GM19035 (cell line): ENCODE measurements at regions not wholly inside any gene's neighbourhood (a gene's known extent, or its start where the extent isn't known, plus 50 kb on each side); places are given as distances from the start of the nearest gene placed in this dataset.

ENCODE experiments used
- ATAC-seq: cut with Tn5 transposase; IDR thresholded peaks from one replicate; pipeline ENCODE4 v1.9.1; 2021; ENCODE audit not compliant: unreplicated experiment

- no peak for ATAC-seq
Observed at GRCh38 chr15:69652751-69653305, 200.2 kb downstream of the RPLP1 start.

GRCh38 chr15:69653306-69653705 is 200.7 kb downstream of the RPLP1 start:
- ATAC-seq = no peak

GRCh38 chr15:69653846-69654245 is 201.2 kb downstream of the RPLP1 start:
- ATAC-seq = no peak

GRCh38 chr15:69656271-69657030 is 203.8 kb downstream of the RPLP1 start:
- ATAC-seq = no peak

GRCh38 chr15:69657626-69658025 is 205.0 kb downstream of the RPLP1 start:
- ATAC-seq = no peak

- no peak for ATAC-seq
Observed at GRCh38 chr15:69658411-69658945, 205.9 kb downstream of the RPLP1 start.

- ATAC-seq = no peak
Observed at GRCh38 chr15:69659454-69660050, 206.9 kb downstream of the RPLP1 start.

GRCh38 chr15:69660114-69660513 is 207.5 kb downstream of the RPLP1 start:
- no peak for ATAC-seq

- no peak for ATAC-seq
Observed at GRCh38 chr15:69660658-69661405, 208.2 kb downstream of the RPLP1 start.

GRCh38 chr15:69661446-69661845 is 208.8 kb downstream of the RPLP1 start:
- no peak for ATAC-seq

GRCh38 chr15:69661871-69662644 is 209.4 kb downstream of the RPLP1 start:
- no peak for ATAC-seq

- no peak for ATAC-seq
Observed at GRCh38 chr15:69662645-69663000, 210.0 kb downstream of the RPLP1 start.

GRCh38 chr15:69663441-69663840 is 210.8 kb downstream of the RPLP1 start:
- no peak for ATAC-seq

GRCh38 chr15:69663982-69664381 is 211.4 kb downstream of the RPLP1 start:
- ATAC-seq = no peak

- no peak for ATAC-seq
Observed at GRCh38 chr15:69664572-69665571, 212.3 kb downstream of the RPLP1 start.

GRCh38 chr15:69665641-69666111 is 213.1 kb downstream of the RPLP1 start:
- ATAC-seq = no peak

GRCh38 chr15:69666441-69666882 is 213.8 kb downstream of the RPLP1 start:
- ATAC-seq = no peak

GRCh38 chr15:69666921-69667811 is 214.5 kb downstream of the RPLP1 start:
- no peak for ATAC-seq
